GM21825 (cell line): ENCODE measurements at regions not wholly inside any gene's neighbourhood (a gene's known extent, or its start where the extent isn't known, plus 50 kb on each side); places are given as distances from the start of the nearest gene placed in this dataset.

Experiments used
- ATAC-seq: cut with Tn5 transposase; IDR thresholded peaks from one replicate; pipeline ENCODE4 v1.9.1; 2021; ENCODE audit warnings: mild to moderate bottlenecking, moderate library complexity; ENCODE audit not compliant: unreplicated experiment

GRCh38 chr11:123304828-123305466 lies 109.9 kb upstream of the CLMP start:
- ATAC-seq = no peak

GRCh38 chr11:123303924-123304323 lies 108.9 kb upstream of the CLMP start:
- no peak for ATAC-seq

GRCh38 chr11:123302751-123303195 lies 107.7 kb upstream of the CLMP start:
- no peak for ATAC-seq

- ATAC-seq = peak; percentile 64
These were observed 106.8 kb upstream of the CLMP start for GRCh38 chr11:123301696-123302400.

GRCh38 chr11:123301013-123301591 lies 106.1 kb upstream of the CLMP start:
- no peak for ATAC-seq

- ATAC-seq = no peak
These were observed 104.7 kb upstream of the CLMP start for GRCh38 chr11:123299721-123300120.

GRCh38 chr11:123298488-123299447 lies 103.7 kb upstream of the CLMP start:
- no peak for ATAC-seq

GRCh38 chr11:123292647-123293046 lies 97.6 kb upstream of the CLMP start:
- no peak for ATAC-seq

- ATAC-seq = no peak
These were observed 96.3 kb upstream of the CLMP start for GRCh38 chr11:123291201-123291869.

GRCh38 chr11:123286761-123287160 lies 91.7 kb upstream of the CLMP start:
- ATAC-seq = no peak

GRCh38 chr11:123286255-123286654 lies 91.2 kb upstream of the CLMP start:
- no peak for ATAC-seq

GRCh38 chr11:123284454-123284853 lies 89.4 kb upstream of the CLMP start:
- ATAC-seq = no peak

GRCh38 chr11:123282597-123282996 lies 87.5 kb upstream of the CLMP start:
- ATAC-seq = no peak

- ATAC-seq = no peak
These were observed 78.6 kb upstream of the CLMP start for GRCh38 chr11:123273616-123274015.

GRCh38 chr11:123272565-123272964 lies 77.5 kb upstream of the CLMP start:
- no peak for ATAC-seq

GRCh38 chr11:123268156-123268555 lies 73.1 kb upstream of the CLMP start:
- ATAC-seq = no peak

GRCh38 chr11:123265951-123266350 lies 70.9 kb upstream of the CLMP start:
- ATAC-seq = no peak

- peak; percentile 28 for ATAC-seq
These were observed 69.4 kb upstream of the CLMP start for GRCh38 chr11:123264431-123264780.

- peak; percentile 67 for ATAC-seq
These were observed 66.5 kb upstream of the CLMP start for GRCh38 chr11:123261345-123262106.
